GM18519 (cell line): ENCODE measurements at regions not wholly inside any gene's neighbourhood (a gene's known extent, or its start where the extent isn't known, plus 50 kb on each side); places are given as distances from the start of the nearest gene placed in this dataset.
"Not testable (repeated sequence)": the region's sequence is repeated elsewhere in the genome, so short reads cannot be mapped to it uniquely, and the experiment has no call there.

Experiments used
- ATAC-seq: cut with Tn5 transposase; IDR thresholded peaks from one replicate; pipeline ENCODE4 v1.9.1; 2021; ENCODE audit warnings: mild to moderate bottlenecking, moderate library complexity; ENCODE audit not compliant: unreplicated experiment, low FRiP score

DNA sequence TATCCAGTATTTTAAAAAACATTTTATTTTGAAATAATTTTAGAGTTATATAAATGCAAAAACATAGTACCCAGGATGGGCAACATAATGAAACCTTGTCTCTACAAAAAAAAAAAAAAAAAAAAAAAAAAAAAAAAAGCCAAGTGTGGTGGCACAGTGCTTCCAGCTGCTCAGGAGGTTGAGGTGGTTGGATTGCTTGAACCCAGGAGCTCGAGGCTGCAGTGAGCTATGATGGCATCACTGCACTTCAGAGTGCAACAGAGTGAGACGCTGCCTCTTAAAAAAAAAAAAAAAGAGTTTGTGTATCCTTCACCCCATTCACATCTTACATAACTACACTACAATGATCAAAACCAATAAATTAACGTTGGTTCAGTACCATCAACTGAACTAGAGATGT is 115.6 kb upstream of the KIF26B start:
- ATAC-seq: no peak

DNA sequence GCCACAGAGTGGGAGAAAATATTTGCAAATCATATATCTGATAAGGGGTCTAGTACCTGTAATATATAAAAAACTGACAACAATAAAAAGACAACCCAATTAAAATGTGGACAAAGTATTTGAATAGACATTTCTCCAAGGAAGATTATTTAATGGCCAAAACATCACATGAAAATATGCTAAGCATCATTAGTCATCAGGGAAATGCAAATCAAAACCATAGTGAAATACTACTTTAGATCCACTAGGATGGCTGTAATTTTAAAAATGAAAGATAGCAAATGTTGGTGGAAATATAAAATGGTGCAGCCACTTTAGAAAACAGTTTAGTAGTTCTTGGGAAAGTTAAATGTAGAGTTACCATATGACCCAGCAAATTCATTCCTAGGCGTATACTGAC is 118.7 kb upstream of the KIF26B start:
- no peak for ATAC-seq

DNA sequence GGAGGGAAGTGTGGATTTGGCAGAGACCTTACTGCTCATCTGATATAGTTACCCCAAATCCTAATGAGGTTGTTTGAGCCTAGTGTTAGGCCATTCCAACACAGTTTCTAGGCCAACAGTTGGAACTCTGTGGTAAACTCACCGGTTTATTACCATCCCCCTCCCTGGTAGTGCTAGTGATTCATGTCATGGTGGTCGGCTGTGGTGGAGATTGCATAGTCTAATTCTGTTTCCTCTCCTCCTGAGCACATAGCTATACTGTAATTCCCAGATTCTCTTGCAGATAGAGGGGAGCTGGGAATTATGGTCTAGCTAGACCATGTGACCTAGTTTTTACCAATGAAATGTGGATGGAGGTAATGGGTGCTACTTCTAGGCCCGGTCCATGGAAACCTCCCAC is 123.7 kb upstream of the KIF26B start:
- no peak for ATAC-seq

DNA sequence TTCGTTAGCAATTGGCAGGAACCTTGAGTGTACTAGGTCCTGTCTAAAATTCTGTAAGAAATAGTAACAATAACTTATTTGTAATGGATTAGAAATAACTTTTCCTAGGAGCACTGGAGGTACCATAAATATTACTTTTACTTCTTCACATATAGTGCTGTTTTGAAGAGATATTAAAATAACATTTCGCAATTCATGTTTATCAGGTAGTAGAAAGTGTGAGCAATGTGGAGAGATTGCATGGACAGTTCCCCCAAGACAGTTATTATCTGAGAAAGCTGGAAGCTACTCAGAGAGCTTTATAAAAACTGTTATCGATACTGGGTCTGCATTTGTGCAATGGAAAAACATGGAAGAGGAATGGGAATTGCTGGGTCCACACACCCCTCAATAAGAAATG is 128.5 kb upstream of the KIF26B start:
- ATAC-seq: no peak

DNA sequence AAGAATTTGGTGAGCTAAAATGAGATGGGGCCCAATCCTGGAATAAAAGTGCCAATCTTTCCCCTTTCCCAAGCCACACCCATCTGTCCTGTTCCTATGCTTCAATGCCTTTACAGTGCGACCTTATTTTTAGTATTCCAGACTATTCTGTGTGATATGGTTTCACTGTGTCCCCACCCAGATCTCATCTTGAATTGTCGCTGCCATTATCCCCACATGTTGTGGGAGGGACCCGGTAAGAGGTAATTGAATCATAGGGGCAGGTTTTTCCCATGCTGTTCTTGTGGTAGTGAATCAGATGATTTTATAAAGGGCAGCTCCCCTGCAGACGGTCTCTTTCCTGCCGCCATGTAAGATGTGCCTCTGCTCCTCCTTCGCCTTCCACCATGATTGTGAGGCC is 129.3 kb upstream of the KIF26B start:
- no peak for ATAC-seq

DNA sequence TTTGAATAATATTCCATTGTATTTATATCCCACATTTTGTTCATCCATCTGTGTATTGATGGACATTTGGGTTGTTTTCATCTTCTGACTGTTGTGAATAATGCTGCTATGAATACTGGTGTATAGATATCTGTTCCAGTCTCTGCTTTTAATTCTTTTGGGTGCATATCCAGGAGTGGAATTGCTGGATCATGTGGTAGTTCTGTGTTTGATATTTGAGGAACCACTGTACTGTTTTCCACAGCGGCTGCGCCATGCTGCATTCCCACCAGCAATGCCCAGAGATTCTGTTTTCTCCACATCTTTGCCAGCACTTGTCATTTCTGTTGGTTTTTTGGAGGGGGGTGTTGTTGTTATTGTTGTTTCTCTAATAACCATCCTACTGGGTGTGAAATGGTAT is 131.6 kb upstream of the KIF26B start:
- ATAC-seq: no peak

DNA sequence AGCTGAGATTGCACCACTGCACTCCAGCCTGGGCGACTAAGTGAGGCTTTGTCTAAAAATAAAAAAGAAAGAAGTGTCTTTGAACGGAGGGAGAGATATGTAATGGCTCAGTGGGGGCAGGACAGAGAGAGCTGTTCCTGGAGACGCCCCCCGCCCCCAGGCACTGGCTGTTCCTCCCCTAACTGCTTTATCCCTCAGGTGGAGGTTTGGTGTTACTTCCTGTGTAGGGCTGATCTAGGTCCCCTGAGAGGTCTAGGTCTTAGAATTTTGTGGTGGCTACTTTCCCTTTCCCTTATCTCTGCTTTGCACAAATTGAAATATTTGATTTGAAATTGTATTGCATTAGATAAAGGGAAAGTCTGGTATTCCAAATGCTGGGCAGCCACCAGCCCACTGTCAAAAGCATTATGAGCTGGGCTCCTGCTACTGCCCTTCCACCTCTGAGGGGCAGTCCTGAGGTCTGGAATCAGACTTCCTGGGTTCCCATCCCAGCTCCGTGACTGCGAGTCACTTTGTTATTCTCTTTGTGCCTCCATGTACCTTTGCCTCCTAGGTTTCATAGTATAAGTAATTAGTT is 134.8 kb upstream of the KIF26B start:
- no peak for ATAC-seq

DNA sequence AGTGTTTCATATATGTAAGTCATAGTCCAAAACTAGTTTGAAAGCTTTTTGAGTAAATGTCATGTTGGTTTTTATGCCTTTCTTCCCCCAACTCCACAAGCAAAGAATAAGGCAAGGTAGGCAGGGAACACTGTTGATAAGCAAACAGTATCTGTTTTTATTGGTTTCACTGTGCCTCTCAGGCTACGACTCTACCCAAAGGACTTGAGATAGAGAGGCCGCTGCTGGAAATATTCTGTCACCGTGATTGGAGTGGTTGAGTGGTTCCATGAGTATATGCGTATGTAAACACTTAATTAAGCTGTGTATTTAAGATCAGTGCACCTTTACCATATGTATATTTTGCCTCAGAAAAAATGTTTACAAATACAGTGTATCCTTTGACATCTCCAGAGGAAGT is 138.1 kb upstream of the KIF26B start:
- no peak for ATAC-seq

DNA sequence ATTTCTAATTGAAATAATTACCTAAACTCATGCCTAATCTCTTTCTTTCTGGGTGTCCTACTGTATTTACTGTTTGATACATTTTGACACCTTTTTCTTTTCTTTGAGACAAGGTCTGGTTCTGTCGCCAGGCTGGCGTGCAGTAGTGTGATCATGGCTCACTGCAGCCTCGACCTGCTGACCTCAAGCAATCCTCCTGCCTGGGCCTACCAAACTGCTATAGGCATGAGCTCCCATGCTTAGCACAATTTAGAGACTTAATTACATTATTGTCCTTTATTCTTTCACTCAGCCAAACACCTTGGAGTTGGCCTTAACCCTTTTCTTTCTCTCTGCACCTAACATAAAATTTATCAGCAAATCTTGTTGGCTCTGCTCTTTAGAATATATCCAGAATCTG is 139.8 kb upstream of the KIF26B start:
- no peak for ATAC-seq

DNA sequence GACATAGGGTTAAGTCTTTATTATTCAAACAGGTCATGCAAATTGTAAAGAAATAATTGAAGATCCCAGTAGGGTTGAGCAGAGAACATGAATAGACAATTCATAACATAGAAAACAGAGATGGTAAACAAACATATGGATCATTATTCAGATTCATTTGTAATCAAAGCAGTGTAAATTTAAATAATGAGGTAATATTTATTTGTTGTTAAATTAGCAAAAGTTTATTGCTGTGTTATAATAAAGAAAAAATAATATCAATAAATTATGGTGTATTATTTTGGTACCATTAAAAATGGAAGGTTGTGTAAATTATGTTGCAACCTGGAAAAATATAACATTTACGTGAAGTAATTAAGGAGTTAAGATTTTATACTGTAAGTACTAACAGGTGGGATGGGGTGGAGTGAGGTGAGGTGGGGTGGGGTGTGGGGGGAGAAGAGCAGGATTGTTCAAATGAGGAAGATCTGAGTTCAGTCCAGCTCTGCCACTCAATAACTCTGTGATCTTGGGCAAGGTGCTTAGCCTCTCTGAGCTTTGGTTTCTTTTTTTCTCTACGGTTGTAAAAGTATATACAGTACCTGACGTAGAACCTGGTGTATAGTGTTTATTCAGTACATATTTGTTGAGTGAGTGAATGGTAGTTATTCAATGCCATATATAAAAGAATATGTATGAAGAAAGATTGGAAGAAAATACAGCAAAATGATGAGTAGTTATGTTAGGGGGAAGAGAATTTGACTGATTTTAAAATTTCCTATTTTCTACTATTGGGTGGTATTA is 140.3 kb upstream of the KIF26B start:
- no peak for ATAC-seq

DNA sequence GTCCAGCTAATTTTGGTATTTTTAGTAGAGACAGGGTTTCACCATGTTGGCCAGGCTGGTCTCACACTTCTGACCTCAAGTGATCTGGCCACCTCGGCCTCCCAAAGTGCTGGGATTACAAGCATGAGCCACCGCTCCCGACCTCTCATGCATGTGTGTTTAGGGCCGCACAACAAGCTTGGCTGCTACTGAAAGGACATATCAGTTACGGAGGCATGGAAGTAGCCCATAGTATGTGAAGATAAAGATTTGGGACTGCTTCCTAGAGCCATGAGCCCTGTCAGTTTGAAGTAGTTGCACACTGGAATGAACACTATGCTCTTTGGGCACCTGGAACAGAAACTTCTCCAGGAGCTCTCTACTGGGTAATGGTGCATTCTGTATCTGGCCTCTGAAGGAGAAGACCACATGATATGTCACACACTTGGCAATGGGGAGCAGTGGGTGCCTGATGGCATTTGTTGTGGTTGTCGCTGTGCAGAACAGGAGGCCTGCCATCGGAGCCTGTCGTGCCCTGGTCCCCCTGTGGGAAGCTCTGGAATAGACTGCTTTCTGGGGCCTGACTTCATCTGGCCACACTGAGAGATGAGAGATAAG is 144.7 kb upstream of the KIF26B start:
- no peak for ATAC-seq

DNA sequence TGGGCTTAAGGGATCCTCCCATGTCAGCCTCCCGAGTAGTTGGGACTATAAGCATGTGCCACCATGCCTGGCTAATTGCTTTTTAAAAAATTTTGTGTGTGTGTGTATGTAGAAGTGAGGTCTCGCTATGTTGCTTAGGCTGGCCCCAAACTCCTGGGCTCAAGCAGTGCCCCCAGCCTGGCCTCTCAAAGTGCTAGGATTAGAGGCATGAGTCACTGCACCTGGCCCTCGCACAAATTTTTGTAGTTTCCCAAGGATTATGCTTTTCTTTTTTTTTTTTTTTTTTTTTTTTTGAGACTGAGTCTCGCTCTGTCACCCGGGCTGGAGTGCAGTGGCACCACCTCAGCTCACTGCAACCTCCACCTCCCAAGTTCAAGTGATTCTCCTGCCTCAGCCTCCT is 144.4 kb upstream of the HNRNPU start:
- no peak for ATAC-seq

DNA sequence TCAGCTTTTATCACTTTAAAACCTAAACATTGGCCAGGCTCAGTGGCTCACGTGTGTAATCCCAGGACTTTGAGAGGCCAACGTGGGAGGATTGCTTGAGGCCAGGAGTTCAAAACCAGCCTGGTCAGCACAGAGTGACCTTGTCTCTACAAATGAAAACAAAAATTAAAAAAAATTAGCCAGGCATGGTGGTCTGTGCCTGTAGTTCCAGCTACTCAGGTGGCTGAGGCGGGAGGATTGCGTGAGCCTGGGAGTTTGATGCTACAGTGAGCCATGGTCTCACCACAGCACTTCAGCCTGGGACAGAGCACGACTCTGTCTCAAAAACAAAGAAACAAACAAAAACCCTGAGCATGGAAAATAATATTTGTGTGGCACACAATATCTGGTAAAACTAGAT is 143.5 kb upstream of the HNRNPU start:
- ATAC-seq: no peak

DNA sequence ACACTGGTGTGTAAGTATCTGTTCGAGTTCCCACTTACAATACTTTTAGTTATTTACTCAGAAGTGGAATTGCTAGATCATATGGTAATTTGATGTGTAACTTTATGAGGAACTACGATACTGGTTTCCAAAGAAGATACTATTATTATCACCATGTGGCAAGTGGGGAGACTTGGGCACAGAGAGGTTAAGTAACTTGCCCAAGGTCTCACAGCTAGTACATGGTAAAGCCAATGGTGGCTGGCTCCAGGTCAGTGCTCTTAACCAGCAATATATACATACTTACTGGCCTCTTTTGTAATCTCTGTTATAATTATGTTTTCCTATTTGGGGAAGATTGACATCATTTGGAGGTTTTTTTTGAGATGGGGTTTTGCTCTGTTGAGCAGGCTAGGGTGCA is 138.9 kb upstream of the HNRNPU start:
- ATAC-seq: no peak

DNA sequence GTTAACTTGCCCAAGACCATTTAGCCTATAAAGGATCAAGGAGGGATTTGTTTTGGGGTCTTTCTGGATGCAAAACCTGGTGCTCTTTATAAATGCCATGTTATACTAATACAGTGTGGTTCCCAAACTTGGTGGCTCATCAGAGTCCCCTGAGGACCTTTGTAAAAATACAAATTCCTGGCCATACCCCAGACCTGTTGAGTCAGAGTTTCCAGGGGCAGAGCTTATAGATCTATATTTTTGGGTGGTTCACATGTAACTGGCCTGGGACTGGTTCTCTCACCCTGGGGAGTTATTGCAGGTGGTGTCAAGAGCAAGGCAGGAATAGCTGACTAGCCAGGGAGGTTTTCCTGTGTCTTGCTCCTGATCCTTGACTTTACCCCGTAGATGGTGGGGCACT is 136.9 kb upstream of the HNRNPU start:
- ATAC-seq: no peak

DNA sequence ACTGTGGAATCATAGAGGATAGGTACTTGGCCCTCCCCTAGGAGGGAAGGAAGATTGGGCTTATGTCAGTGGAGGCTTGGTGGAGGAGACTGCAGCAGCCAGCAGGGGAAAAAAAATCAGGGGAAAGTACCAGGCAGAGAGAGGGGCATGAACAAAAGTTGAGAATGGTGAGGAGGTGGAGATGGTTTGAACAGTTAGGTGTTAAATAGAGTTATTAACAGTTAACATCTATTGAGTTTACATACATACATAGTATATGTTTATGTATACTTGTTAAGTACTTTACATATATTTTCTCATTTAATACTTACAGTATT is 136.5 kb upstream of the HNRNPU start:
- ATAC-seq: no peak

DNA sequence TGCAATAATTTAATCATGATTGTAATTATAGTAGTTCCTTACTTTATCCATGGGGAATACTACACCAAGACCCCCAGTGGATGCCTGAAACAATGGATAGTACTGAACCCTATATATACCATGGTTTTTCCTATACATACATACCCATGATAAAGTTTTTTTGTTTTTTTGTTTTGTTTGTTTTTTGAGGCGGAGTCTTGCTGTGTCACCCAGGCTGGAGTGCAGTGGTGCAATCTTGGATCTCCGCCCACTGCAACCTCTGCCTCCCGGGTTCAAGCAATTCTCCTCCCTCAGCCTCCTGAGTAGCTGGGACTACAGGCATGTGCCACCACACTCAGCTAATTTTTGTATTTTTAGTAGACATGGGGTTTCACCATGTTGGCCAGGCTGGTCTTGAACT is 135.3 kb upstream of the HNRNPU start:
- ATAC-seq: not testable (repeated sequence)

DNA sequence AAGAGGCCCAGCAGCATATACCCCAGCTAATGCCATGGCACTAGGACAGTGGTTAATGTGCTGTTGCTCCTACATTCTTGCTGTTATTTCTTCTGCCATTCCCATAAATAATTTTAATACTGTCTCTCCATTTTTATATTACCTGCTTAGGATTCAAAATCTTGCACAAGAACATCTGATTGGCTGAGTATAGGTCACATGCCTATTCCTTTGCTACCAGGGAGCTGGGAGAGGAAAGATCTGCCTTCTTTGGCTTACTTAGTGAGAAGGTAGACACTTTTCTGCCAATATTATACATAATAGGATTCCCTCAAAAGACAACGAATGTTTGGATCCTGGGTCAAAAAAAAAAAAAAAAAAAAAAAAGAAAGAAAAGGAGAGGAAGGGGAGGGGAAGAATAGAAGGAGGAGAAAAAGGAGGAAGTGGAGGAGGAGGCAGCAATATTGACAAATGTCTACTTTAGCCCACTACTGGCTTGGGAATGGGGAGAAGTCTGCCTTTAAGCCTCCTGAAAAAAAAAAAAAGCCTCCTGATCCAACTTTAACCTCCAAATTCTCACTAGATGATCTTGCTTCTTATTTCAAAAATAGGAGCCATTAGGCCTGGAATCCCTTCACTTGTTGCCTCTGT is 134.5 kb upstream of the HNRNPU start:
- no peak for ATAC-seq

DNA sequence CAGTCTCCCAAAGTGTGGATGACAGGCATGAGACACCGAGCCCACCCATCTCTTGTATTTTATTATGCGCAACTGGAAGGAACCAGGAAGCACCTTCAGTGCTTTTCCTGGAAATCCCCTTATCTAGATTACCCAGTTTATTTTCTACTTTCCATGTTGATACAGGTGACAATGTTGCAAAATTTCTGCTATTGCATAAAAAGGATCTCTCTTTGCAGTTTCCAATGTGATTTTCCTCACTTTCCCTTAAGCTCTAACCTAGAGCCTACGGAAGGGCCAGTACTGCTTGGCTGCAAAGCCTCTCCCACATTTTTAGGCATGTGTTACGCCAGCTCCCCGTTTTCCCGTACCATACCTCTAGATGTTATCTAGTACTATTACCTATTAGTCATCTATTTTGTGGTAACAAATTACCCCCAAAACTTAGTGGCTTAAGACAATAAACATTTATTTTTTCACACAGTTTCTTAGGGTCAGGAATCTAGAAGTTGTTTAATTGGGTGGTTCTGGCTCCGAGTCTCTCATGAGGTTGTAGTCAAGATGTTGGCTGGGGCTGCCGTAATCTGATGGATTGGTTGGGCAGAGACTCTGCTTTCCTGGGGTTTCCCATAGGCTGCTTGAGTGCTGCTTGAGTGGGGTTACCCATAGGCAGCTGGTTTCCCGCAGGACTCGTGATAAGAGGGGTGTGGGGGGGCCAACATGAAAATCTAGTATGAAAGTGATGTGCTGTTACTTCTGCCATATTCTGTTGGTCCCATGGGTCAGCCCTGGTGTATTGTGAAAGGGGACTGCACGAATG is 131.5 kb upstream of the HNRNPU start:
- ATAC-seq: no peak

DNA sequence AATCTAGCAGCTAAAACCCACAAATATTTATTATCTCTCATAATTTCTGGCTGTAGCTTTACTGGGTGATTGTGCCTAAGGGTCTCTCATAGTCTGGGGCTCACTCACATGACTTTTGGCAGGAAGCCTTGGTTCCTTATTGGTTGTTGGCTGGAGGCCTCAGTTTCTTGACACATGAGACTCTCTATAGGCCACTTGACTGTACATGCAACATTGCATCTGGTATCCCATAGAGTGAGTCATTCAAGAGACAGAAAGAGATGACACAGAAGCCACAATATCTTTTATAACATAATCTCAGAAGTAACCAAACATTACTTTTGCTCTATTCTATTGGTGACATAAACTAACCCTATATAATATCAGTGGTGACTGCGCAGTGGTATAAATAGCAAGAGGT is 128.5 kb upstream of the HNRNPU start:
- ATAC-seq: no peak

DNA sequence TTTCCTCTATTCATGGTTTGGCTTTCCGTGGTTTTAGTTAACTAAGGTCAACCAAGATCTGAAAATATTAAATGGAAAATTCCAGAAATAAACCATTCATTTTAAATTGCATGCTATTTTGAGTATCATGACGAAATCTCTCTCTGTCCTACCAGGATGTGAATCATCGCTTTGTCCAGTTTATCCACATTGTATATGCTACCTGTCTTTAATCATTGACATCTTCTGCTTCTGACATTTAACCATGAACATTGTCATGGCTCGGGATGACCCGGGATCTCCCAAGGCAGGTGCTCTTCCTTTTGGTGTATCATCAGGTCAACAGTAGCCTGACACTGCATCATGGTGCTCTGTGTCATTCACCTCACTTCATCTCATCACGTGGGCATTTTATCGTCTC is 125.5 kb upstream of the HNRNPU start:
- no peak for ATAC-seq
